Activated T-cell treated with anti-CD3 and anti-CD28 coated beads, Interleukin-2, amount 50 U/mL, for 4 hours (primary cell): ENCODE measurements at regions not wholly inside any gene's neighbourhood (a gene's known extent, or its start where the extent isn't known, plus 50 kb on each side); places are given as distances from the start of the nearest gene placed in this dataset.

Experiments used
- ATAC-seq, 2 donors: fragments of 200-7000 bp; cut with Tn5 transposase; one replicate each; pipeline ENCODE4 v1.10.0; 2021
- DNase-seq: peaks from one replicate; pipeline ENCODE4 v3.0.0-alpha.2; 2020
- H3K27me3 Mint-ChIP-seq: one replicate; pipeline ENCODE4 v1.8.0; 2021; ENCODE audit warnings: low read depth, mixed read lengths
- H3K36me3 Mint-ChIP-seq: one replicate; pipeline ENCODE4 v1.8.0; 2022; ENCODE audit warnings: mixed read lengths; ENCODE audit not compliant: insufficient read depth
- H3K4me1 Mint-ChIP-seq: one replicate; pipeline ENCODE4 v1.8.0; 2021; ENCODE audit warnings: low read depth, mixed read lengths
- H3K4me3 Mint-ChIP-seq: one replicate; pipeline ENCODE4 v1.8.0; 2021; ENCODE audit warnings: mild to moderate bottlenecking, moderate library complexity, mixed read lengths
- H3K9me3 Mint-ChIP-seq: one replicate; pipeline ENCODE4 v1.8.0; 2021; ENCODE audit warnings: mixed read lengths

DNA sequence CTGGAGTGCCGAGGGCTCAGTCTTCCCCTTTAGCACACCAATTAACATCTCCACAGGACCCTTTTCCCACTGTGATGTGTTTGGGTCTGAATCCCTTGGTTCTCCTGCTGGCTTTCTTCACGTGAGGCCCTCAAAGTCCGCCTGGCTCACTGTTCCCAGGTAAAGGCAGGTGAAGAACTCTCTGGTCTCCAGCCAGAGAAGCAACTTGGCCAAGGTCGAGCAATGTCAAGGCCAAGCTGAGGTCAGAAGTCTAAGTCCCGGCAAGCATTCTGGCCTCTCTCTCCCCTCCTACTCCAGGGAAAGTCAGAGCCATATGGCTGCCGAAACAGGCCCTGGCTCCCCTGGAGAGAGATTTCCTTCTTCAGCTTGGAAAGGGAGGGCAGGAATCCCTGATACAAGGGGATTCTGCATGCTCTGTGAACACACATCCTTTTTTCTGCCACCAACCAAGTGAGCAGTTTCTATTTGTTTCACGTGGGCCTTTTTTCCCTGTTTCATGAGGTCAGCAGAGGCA lies 61.4 kb upstream of the ESRRB start:
- no peaks in the 10 kb centered on the region for H3K36me3 Mint-ChIP-seq
- peaks cover 22% of the 10 kb centered on the region for H3K27me3 Mint-ChIP-seq
- H3K4me3 Mint-ChIP-seq: no peak overlapping the region
- no peak for ATAC-seq
- H3K9me3 Mint-ChIP-seq: no peaks in the 10 kb centered on the region
- DNase-seq: no peak
- H3K4me1 Mint-ChIP-seq: peaks cover 6% of the 10 kb centered on the region

DNA sequence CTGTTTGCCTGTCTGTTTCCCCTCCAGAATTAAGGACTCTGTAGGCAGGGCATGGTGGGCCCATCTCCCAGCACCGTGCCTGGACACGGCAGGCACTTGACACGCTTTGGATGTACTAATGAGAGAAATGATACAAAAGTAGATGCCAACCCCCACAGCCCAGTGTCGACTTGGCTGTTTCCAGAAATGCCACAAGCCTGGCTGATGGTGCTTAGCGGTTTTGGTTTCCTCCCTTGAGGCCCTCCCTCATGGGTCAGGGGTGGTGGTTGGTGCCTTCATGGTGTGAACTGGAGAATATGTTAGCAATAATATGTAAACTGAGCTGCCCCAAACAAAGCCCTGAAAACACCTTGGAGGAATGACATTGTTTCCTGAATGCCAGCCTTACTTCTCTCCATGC lies 55.5 kb upstream of the ESRRB start:
- Mint-ChIP-seq H3K36me3 (no peaks in the 10 kb centered on the region), H3K27me3 (peaks cover 2% of the 10 kb centered on the region), H3K9me3 (no peaks in the 10 kb centered on the region), H3K4me3 (no peak overlapping the region), H3K4me1 (no peaks in the 10 kb centered on the region)
- no peak for DNase-seq
- ATAC-seq: no peak

DNA sequence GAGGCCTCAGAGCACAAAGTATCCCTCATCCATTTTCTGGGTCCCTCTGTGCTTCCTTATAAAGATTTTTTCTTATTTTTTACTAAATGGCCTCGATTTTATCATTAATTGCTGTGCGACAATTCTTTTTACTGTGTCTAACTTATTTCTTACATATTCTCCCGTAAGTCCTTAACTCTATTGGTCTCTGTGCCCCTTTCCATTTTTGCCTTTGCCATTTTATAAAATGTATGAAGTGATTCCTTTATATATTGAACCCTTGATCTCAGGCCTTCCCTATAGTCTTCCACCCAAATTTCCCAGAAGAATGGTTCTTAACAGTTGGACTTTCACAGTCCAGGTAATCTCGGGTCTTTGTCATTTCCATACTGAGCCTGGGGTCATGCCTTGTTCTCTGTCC lies 55.0 kb upstream of the ESRRB start:
- no peaks in the 10 kb centered on the region for H3K4me1 Mint-ChIP-seq
- H3K36me3 Mint-ChIP-seq: no peaks in the 10 kb centered on the region
- no peak for ATAC-seq

DNA sequence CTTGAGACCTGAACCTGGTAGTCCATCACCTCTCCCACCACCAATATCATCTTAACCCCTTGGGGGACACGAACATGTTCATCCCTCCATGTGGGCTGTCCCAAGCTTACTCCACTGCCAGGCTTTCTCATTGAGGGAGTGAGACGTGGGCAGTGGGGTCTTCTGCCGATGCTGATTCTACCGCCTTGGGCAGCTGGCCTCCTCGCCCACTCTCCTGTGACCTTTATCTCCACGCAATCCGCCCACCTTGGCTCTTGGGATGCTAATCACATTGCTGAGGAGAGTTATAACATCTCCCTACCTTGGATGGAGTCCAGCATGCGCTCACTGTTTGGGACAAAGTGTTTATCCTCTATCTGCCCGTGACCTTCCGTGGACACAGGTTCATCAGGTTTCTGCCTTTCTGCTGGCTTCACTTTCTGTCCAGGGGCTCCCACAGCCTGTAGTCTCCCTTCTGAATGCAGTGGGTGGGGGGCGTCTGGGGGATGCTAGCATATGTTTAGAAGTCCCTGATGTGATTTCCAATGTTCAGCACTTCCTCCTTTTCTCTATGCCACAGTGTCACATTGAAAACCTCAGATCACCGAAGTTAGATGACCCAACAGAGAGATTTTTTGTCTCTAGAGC lies 53.2 kb upstream of the ESRRB start:
- no peaks in the 10 kb centered on the region for H3K9me3 Mint-ChIP-seq
- no peak overlapping the region for H3K4me3 Mint-ChIP-seq
- H3K4me1 Mint-ChIP-seq: no peaks in the 10 kb centered on the region
- H3K27me3 Mint-ChIP-seq: peaks cover 13% of the 10 kb centered on the region
- no peak for ATAC-seq
- no peaks in the 10 kb centered on the region for H3K36me3 Mint-ChIP-seq
- no peak for DNase-seq

More for the DNA sequence above, 55.0 kb upstream of the ESRRB start:
- Mint-ChIP-seq H3K4me3 (no peak overlapping the region), H3K9me3 (no peaks in the 10 kb centered on the region), H3K27me3 (peaks cover 4% of the 10 kb centered on the region)
- no peak for DNase-seq

DNA sequence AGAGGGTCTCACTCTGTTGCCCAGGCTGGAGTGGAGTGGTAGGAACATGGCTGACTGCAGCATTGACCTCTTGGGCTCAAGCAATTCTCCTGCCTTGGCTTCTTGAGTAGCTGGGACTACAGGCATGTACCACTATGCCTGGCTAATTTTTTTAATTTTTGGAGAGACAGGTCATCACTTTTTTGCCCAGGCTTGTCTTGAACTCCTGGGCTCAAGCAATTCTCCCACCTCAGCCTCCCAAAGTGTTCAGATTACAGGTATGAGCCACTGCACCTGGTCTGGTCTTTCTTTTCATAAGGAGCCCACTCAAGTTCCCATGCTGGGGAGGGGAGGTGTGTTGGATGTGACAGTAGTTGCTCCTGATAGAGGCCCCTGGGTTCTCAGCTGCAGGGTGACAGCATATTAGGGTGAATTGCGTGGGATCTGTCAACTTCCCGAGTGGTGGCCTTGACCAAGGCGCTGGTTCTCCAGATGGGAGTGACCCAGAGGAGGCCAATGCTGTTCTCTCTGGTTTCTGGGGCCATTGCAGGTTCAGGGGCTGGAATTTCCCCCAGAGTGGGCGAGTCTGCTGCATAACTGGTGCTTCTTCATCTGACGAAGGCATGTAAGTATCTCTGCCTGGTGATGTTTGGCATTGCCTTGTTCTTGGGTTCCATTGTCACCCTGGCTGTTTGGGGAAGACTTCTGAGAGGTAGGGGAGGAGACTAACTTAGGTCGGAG lies 52.4 kb upstream of the ESRRB start:
- DNase-seq (no peak), ATAC-seq (no peak)
- H3K9me3 Mint-ChIP-seq: no peaks in the 10 kb centered on the region
- H3K27me3 Mint-ChIP-seq: peaks cover 17% of the 10 kb centered on the region
- no peak overlapping the region for H3K4me3 Mint-ChIP-seq
- H3K4me1 Mint-ChIP-seq: no peaks in the 10 kb centered on the region
- no peaks in the 10 kb centered on the region for H3K36me3 Mint-ChIP-seq

DNA sequence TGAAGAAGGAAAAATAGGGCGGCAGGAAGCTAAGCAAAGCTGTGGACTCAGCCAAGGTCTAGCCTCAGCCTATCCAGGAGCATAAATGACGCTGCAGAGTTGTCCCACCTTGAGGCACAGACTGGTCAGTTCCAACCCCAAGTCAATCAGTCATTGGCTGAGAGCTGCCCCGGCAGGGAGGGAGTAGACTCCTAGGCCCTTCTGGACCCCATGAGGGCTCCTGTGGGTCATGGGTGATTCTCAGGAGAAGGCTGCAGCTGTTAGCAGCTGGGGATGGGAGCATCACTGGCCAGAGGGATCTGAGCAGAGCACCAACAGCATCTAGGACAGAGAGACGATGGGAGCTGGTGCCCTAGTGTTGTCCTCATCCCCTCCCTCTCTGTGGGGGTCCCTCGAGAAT lies 51.8 kb upstream of the ESRRB start:
- ATAC-seq (no peak), DNase-seq (no peak)
- Mint-ChIP-seq H3K9me3 (no peaks in the 10 kb centered on the region), H3K4me3 (no peak overlapping the region), H3K4me1 (no peaks in the 10 kb centered on the region), H3K27me3 (peaks cover 23% of the 10 kb centered on the region), H3K36me3 (no peaks in the 10 kb centered on the region)
